ENCODE measurements at regions not wholly inside any gene's neighbourhood (a gene's known extent, or its start where the extent isn't known, plus 50 kb on each side); places are given as distances from the start of the nearest gene placed in this dataset.

DNA sequence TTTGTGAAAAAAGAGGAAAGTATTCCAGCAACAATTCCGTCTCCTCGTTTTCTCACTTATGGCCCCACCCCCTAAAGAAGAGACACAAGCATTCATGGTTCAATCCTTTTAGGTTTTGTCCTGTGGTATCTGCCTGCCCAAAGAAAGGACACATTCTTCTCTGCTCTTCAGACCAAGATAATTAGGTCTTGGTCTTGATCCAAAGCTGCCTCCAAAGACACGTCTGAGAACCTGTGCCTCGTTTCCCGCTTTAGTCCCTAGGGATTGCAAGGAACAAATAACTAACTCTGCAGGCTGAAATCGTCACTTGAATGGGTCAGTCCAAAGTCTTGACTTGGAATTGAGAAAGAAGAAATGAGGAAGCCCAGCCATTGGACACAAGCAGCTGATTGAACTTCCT, 202.7 kb upstream of the FAR2 start:
- WGBS (ENCODE audit: insufficient coverage, insufficient replicate concordance, low lambda C conversion rate, missing lambda C conversion rate): 54% methylated on average over 6 of the region's 6 CpGs
- Histone ChIP-seq H3K4me1 (ENCODE audit: control insufficient read depth, insufficient read depth, low read length) (no peaks in the 10 kb centered on the region), H3K9me3 (replicated peaks; ENCODE audit: control insufficient read depth, insufficient read depth, low read length) (no peaks in the 10 kb centered on the region), H3K27ac (ENCODE audit: control insufficient read depth, insufficient read depth) (no peak overlapping the region), H3K79me2 (ENCODE audit: control insufficient read depth, insufficient read depth, low read length) (no peaks in the 10 kb centered on the region), H2AFZ (ENCODE audit: control insufficient read depth, low read depth, low read length) (no peak overlapping the region), H3K27me3 (replicated peaks in 1 of 2; ENCODE audit: control insufficient read depth in 2 of 2, insufficient read depth in 2 of 2, low read length in 1 of 2) (no peaks in the 10 kb centered on the region), H4K20me1 (ENCODE audit: control insufficient read depth, insufficient read depth) (no peaks in the 10 kb centered on the region), H3K4me3 (no peak overlapping the region), H3K4me2 (ENCODE audit: control insufficient read depth, insufficient read depth) (no peak overlapping the region), H3K9ac (ENCODE audit: control insufficient read depth, insufficient read depth, low read length) (no peak overlapping the region), H3K36me3 (ENCODE audit: control insufficient read depth in 2 of 2, insufficient read depth in 2 of 2, low read length in 1 of 2) (no peaks in the 10 kb centered on the region)
- DNase-seq (ENCODE audit: low read depth, low spot score): no peak
- ChIA-PET CTCF (no interaction called here), POLR2A (no interaction called here), SMC1A (ENCODE audit: uncharacterized antibody, unreplicated experiment) (interaction anchor here (0.8 to 1.4 kb wide), 3 partner anchors 15 to 866 kb away, joined by 3 read pairs; no protein-coding TSS in a partner anchor), RAD21 (ENCODE audit: unreplicated experiment) (no interaction called here)
- intact Hi-C loops (cut with micrococcal nuclease; ENCODE audit: unreplicated experiment): no loop called here
- no peak for TF ChIP-seq MLLT1 (IDR thresholded peaks at IDR 0.05)
- TF ChIP-seq PKNOX1 (IDR thresholded peaks at IDR 0.05): no peak
- TF ChIP-seq, protein P1, sequence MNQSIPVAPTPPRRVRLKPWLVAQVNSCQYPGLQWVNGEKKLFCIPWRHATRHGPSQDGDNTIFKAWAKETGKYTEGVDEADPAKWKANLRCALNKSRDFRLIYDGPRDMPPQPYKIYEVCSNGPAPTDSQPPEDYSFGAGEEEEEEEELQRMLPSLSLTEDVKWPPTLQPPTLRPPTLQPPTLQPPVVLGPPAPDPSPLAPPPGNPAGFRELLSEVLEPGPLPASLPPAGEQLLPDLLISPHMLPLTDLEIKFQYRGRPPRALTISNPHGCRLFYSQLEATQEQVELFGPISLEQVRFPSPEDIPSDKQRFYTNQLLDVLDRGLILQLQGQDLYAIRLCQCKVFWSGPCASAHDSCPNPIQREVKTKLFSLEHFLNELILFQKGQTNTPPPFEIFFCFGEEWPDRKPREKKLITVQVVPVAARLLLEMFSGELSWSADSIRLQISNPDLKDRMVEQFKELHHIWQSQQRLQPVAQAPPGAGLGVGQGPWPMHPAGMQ (IDR thresholded peaks at IDR 0.05; ENCODE audit: borderline replicate concordance): no peak
- TF ChIP-seq FOXM1 (IDR thresholded peaks at IDR 0.05; ENCODE audit: low read depth, low read length): no peak
- TF ChIP-seq NFYA (IDR thresholded peaks at IDR 0.05; ENCODE audit: borderline replicate concordance, low read depth, low read length): no peak
- no peak for TF ChIP-seq RB1 (IDR thresholded peaks at IDR 0.05; ENCODE audit: borderline replicate concordance)
- no peak for TF ChIP-seq PAX5 (IDR thresholded peaks at IDR 0.05; ENCODE audit: borderline replicate concordance, low read depth, low read length)
- TF ChIP-seq CREM (IDR thresholded peaks at IDR 0.05; ENCODE audit: low read depth): no peak
- no peak for TF ChIP-seq NFIC (IDR thresholded peaks at IDR 0.05; ENCODE audit: low read depth, low read length)
- TF ChIP-seq, protein P2, sequence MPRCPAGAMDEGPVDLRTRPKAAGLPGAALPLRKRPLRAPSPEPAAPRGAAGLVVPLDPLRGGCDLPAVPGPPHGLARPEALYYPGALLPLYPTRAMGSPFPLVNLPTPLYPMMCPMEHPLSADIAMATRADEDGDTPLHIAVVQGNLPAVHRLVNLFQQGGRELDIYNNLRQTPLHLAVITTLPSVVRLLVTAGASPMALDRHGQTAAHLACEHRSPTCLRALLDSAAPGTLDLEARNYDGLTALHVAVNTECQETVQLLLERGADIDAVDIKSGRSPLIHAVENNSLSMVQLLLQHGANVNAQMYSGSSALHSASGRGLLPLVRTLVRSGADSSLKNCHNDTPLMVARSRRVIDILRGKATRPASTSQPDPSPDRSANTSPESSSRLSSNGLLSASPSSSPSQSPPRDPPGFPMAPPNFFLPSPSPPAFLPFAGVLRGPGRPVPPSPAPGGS (IDR thresholded peaks at IDR 0.05; ENCODE audit: borderline replicate concordance, insufficient read depth, low read depth, low read length, poor library complexity, severe bottlenecking): no peak
- no peak for TF ChIP-seq DPF2 (IDR thresholded peaks at IDR 0.05)
- no peak for TF ChIP-seq SREBF1 (IDR thresholded peaks at IDR 0.05; ENCODE audit: low read length)
- no peak for TF ChIP-seq REST (IDR thresholded peaks at IDR 0.05; ENCODE audit: low read depth, low read length)
- ATAC-seq: no peak
- in situ Hi-C loops (cut with MboI): no loop called here
- FAIRE-seq: no peak
- BruUV-seq (replicated peaks): no TSS peak
